HL-60/S4 (cell line): ENCODE measurements at regions not wholly inside any gene's neighbourhood (a gene's known extent, or its start where the extent isn't known, plus 50 kb on each side); places are given as distances from the start of the nearest gene placed in this dataset.

Experiments used
- in situ Hi-C: fragments of 300-500 bp; cut with MboI; formaldehyde crosslinking; loops from 2 replicates; pipeline ENCODE4 v1.14.3; 2022; ENCODE audit warnings: low sequenced_read_pairs

DNA sequence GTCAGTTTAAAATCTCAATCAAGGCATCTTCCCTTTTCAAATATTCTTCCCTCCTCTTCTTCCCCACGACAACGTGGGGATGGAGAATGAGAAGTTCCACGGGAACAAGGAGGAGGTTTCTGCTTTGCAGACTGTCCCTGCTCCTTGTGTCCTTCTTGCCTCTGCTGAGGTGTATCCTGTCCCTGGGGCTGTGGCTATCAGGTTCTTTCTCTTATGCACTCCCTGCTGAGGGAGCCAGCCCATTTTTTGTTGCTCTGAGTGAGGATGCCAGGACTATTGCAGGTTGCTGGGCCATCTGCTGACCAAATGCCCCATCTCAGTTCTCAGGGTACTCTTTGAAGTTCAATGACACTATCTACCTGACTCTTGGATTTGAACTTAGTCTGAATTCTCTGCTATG, 533.6 kb downstream of the RNF144B start:
- in situ Hi-C loops, result no loop called here

DNA sequence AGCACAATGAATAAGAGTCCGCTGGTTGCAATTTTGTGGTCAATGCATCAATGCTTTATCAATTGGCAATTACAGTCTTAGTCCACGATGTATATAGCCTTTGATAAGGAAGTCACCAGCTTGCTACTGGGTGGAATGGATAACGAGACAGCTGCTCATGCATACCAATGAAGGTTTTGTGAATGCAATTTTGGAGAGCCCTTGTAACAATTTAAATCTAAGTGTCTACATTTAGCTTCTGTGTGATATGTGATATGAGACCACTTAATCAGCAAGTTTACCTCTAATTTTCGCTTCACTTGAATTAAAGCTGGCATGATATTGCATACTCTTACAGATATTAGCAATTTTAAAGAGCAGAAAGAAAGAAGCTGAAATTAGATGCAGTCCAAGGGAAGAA, 543.9 kb downstream of the RNF144B start:
- in situ Hi-C loops, result no loop called here

DNA sequence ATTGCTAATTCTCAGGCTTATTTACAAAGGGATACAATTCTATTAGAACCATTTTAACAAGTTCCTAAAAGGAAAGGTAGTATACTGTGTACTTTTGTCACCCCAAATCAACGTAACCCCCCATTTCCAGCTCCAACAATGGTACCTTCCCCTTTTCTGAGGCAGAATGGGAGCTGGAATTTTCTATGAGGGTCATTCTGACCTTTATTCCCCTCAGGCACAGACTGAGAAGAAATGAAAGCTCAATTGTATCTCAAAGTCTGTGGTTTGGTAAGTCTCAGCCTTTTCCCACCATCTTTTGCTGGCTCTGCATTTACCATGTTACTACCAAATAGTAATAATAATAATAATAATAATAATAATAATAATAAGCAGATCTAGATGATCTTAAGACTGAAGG, 571.0 kb downstream of the RNF144B start:
- in situ Hi-C loops, result no loop called here

DNA sequence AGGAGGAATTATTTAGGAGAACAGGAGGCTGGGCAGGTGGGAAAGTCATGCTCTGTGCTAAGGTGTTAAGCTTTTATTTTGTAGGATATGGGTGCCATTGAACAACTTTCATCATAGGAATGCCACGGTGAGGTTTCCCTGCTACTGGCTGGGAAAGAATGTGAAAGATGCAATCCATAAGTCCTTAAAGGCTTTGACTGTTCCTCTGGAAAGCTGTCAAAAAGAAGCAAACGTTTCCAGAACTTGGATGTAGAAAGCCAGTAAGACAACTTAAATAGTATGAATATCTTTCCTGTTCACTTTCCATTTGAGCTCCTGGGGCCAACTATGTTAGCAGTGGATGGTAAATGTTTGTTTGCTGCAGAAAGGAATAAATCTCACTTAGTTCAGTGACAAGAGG, 574.4 kb downstream of the RNF144B start:
- in situ Hi-C loops, result no loop called here

DNA sequence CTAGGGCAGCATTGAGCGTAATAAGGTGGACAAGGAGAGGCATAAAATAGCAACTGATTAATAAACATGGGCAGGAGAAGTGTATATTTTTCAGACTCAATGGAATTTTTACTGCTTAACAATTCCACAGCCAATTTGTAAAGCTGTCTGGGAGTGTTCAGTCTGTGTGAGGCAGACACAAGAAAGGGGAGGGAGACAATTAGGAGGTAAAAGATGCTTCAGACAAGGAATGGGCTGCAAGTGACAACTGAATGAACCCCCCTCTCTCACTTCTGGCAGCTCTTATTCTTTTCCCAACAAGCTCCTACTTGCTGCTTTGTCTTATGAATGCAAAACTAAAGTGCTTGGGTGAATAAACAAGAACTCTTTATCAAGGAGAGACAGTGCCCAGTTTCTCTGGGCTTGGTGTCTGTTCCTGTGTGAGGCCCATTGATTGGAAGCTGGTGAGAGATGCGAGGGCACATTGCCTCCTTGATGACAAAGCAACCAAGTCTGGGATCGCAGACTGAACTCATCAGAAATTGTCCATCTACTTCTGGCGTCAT, 575.3 kb downstream of the RNF144B start:
- in situ Hi-C loops, result no loop called here

DNA sequence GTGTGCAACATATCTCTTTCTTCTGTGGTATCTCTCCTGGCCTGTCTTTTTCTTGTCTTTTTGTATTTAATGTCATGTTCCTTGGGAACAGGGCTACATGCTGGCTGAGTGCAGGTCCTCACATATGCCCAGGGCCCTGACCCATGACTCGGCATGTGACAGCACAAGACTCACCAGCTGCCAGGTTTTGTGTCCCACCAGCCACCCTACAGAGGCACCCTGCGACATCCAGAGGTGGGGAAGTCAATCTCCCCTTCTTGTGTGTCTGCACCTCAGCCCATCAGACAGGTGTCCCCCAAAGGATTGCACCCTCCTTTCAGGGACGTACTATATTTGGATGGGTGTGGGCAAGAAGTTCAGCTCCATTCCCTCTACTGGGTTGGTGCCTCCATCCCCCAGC, 576.3 kb downstream of the RNF144B start:
- in situ Hi-C loops, result no loop called here

DNA sequence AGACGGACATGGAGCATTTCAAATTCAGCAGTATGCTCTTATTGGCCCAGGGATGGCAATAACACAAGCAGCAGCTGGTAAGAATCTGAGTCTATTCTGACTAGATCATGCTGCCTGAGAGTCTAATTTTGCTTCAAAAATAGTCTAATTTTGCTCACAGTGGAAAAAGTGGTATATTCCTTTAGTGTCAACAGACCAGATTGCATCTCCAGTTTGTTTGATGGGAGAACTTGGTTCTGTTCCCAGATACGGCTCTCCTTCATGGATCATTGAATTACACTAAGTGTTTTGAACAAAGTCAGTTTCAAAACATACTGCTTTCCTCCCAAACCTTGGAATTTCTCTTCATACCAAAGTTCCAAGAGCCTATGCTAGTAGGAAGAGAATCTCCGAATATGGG, 586.1 kb downstream of the RNF144B start:
- in situ Hi-C loops, result no loop called here

DNA sequence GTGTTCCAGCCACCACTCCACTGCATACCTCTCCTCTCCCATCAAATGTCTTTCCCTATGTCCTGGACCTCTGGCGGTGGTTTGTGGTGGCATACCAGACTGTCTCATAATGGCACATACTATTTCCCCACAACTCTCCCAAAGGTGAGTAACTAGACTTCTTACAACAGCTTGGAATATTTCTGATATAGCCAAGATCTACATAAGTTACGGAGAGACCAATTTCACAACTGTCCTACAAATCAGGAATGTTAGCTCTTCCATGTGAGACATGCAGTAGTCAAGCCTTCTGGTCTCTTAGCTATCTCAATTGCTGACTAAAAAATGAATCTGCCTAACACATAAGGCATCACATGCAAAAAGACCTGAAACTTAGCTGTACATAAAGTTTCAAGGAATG, 588.9 kb downstream of the RNF144B start:
- in situ Hi-C loops, result no loop called here

DNA sequence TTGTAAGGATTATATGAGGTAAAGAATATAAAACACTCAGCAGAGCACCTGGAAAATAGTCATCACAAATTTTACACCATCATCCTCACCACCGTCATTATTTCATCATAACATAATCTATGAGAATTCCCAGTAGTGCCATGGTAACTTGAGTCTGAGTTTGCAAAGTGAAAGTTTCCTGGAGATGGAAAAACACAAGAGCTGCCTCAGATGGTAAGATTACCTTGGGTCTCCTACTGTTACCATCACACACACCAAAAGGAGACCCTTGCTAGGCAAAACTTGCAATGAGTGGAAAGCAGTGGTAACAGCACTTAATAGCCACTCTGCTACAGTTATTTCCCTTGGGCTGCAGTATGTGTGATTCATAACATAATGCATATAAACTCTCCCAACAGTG, 589.8 kb downstream of the RNF144B start:
- in situ Hi-C loops, result no loop called here

DNA sequence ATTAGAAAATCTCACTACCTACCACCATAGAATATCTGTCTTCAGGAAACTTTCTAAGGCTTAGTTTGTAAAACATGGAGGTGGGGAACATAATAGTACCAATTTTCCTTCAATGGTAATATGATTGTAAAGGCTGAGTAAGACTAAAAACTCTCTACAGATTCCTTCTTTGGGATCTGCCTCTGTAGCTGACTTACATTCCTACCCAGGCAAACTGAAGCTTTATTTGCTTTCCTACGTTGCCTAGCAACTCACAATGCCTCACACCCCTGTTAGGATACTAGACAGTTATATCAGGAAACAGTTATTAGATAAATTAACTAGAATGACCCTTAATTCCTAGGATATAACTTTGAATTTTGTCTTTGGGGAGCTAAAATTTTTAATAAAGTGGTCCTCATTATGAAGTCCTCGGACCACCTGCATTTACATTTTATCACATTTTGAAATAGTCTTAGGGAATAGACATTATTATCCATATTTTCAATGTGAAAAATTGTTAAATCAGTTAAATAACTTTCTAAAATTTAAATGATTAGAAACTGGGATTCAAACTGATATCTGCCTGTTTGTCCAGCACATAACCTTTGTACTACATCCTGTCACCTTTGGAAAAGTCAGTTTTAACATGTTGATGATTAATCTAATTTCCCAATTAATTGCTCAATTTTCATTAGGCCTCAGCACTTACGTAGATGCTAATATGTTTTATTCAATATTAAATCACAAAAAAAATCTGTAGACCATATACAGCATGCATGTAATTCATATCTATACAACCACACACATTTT, 591.4 kb downstream of the RNF144B start:
- in situ Hi-C loops, result no loop called here

DNA sequence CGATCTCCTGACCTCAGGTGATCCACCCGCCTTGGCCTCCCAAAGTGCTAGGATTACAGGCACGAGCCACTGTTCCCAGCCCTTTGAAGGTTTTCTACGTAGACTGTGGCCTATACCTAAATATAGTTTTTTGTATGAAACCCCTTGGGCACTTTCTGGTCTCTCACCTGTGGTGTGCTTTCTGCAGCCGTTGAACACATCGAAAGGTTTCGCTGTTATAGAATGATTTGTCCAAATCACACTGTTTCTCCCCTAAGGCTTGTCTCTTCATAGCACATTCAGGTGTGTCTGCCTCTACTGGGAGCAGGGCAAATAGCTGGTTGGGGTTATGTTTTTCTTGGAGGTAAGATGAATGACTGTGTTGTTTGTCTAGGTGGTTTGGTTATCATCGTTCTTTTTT, 597.9 kb downstream of the RNF144B start:
- in situ Hi-C loops, result no loop called here

DNA sequence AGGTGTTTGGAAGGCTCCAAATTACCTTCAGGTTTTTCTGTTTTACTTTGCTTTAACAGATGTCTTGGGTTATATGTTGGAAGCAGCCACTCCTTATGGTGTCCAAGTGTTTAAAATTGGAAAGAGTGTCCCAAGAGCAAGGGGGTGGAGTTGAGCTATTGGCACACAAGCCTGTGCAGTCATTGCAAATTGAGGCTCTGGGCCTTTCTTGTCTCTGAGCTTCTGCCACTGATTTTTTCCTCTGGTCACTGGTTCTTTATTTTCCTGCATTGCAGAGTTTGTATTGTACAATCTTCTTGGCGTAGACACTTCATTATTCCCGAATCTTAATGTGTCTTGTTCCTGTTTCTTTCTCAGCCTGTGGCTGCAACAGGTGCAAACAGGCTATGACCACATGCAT, 598.8 kb downstream of the RNF144B start:
- in situ Hi-C loops, result no loop called here

DNA sequence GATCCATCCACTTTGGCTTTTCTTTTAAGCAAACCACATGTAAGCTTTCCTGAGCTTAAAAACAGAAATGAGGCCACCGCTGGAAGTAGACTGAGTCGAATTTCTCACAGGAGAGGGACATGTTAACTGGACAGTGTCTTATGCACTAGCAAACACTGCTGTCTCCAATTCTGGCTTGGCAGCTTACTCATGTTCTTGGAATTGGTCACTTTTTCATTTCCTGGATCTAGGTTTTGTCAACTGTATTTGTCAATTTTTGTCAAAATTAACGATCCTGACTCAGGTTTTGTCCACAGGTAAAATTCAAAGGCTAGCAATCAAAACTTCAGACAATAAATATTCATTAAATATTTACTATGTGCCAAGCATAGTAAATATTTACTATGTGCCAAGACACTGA, 601.5 kb downstream of the RNF144B start:
- in situ Hi-C loops, result no loop called here

DNA sequence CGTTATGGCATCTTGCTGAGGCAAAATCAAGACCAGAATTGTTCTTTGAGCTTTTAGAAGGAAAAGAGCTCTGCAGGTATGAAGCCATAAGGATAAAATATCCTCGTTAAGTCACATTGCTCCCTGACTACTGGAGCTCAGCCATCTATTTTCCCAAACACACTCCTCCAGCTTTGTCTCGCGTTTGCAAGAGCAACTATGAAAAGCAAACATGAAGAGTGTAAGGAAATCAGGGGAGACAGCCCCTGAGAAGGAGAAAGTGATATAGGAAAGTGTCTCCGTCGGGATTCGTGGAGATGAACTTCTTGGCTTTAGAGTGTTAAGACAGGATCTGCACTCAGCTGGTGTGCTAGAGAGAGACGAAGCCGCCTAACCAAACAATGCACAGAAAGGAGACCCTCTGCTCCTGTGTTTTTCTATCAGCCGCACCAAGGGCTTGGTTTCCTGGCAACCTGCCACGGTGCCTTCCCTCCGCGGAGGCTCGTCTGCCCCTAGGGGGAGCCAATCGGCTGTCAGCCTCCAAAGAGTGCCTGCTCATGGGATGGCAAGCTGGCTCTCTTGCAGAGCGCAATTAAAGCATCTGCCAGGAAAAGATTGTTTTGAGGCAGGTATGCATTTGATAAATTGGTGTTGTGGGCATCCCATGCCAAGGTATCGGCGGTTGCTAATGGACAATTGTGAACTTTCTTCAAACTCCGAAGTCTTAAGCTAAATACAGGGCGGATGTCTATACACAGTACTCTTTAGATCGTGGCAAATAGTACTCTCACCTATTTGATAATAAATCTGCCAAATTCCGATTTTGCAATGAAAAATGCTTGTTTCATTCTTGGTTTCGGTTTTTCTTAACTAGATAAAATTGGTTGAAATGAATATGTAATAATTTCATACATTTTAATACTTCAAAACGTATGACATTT, 603.2 kb downstream of the RNF144B start:
- in situ Hi-C loops, result no loop called here

DNA sequence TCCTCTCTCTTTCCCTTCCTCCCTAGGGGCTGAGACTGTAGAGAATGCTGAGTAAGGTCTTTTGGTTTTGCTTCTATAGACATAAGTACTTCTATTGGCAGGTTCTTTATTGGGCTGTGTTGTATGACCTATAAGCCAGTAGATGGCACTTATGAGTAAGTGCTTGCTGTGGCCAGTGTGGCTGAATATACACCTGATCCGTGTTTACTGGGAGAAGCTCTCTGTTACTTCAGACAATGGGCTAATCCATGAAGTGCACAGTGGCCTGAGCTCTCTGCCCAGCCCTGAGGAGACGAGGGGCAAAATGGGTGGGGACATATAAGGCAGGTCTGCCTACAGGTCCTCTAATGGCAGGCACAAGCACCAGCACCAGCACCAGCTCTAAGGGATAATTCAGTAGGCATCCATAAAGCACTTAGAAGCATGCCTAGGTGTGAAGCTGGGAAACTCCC, 610.3 kb downstream of the RNF144B start:
- in situ Hi-C loops, result no loop called here

DNA sequence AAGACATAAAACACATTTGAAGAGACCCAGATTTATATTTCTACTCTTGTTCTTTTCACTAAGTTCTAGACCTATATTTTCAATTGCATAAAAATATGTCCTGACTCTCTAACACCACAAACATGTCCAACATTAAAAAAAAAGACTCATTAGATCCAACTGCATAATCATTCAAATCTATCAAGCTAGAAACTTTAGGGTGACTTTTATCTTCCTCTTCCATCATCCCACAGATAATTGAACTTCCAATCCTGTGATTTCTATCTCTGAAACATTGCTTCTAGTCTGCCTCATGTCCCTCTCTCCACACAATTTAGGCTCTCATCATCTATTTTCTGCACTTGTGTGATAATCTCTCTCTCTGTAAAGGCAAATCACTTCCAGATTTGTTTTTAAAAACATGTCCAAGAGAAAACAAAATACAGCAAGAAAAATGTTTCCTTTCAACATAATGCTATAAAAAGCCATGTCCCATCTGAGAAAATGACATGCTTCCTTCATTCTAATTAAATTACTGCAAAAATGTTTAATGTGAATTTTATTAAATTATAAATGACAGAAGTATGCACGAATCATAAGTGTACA, 615.9 kb downstream of the RNF144B start:
- in situ Hi-C loops, result loop anchor here (25.0 kb wide), 1 partner anchor 1059 kb away; no protein-coding TSS in a partner anchor

DNA sequence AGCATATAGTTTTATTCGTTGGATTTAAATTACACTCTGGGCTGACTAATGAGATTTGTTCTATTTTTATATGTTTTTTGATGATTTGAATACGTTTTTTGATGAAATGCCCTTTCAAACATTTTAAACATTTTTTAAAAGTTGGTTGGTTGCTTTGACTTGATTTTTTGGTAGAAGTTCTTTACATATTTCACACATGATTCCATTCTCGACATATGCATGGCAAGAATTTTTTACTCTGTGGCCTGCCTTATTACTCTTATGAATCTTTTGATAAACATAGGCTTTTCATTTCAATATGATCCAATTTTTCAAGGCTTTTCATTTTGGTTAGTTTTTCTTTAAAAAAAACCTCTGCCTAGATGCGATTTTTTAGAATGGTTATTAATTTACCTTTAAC, 617.0 kb downstream of the RNF144B start:
- in situ Hi-C loops, result loop anchor here (25.0 kb wide), 1 partner anchor 1058 kb away; no protein-coding TSS in a partner anchor

DNA sequence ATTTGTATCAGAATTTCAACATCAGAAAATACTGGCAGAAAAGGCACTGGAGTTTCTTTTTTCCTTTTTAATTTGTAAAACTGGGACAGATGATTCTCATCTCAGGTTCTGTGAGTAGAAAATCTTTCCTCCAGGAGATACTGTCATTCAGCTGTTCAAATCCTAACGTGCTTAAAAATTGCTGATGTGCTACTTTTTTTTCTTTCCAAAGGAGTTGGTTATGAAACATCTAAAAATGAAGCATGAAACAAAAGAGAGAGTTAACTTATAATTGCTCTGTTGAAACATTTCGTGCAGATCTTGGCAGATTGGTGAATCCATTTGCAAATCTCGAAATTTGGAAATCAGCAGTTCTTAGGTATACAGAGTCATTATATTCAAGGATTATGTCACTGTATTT, 622.6 kb downstream of the RNF144B start:
- in situ Hi-C loops, result loop anchor here (25.0 kb wide), 1 partner anchor 1053 kb away; no protein-coding TSS in a partner anchor

DNA sequence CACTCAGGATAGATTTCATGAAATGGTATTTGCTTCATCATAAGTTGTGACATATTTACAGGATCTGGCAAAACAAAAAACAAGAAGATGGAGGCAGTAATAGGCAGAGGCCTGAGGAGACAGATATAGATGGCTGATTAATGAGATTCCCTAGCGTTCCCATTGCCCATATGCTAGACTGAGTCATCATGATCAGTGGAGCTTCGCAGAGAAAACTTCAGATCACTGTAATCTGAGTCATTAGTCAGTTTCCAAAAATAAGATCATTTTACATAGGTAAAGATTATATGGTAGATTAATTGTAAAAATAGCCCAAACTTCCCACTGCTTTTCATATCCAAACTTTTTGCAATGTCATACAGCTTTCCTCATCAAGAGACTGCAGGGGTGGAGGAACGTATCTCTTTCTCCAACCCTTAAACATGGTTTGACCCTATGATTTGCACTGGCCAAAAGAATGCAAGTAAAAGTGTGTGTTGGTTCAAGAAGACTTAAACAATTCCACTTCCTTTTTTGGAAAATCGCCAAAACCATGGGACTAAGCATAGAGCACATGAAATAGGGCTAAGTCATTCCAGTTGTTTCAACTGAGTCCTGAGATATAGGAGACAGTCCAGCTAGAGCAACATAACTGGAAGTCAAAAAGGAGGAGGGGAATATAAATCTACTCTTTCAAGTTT, 626.0 kb downstream of the RNF144B start:
- in situ Hi-C loops, result loop anchor here (25.0 kb wide), 1 partner anchor 1049 kb away; no protein-coding TSS in a partner anchor

DNA sequence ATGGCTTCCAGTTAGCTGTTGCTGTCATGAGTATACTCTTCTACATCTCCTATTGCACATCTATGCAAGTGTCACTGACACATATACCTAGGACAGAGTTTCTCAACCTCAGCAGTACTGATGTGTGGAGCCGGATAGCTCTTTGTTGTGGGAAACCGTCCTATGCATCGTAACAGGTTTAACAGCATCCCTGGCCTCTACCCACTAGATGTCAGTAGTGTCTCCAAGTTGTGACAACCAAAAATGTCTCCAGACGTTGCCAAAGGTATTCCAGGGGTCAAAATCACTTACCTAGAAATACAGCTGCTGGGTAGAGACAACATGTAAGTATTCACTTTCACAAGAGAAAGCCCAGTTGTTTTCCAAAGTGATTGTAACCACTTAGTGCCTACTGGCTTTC, 637.6 kb downstream of the RNF144B start:
- in situ Hi-C loops, result loop anchor here (25.0 kb wide), 1 partner anchor 1038 kb away; no protein-coding TSS in a partner anchor
